ENCODE measurements at regions not wholly inside any gene's neighbourhood (a gene's known extent, or its start where the extent isn't known, plus 50 kb on each side); places are given as distances from the start of the nearest gene placed in this dataset.

GRCh38 chr2:16493788-16494187, 171.8 kb downstream of the CYRIA start:
- H3K36me3 ChIP-seq (ENCODE audit: control insufficient read depth in 4 of 4, insufficient read depth in 4 of 4, low read length in 4 of 4): no peaks in the 10 kb centered on the region
- H3K4me3 ChIP-seq: no peak overlapping the region
- TF ChIP-seq, protein P1, sequence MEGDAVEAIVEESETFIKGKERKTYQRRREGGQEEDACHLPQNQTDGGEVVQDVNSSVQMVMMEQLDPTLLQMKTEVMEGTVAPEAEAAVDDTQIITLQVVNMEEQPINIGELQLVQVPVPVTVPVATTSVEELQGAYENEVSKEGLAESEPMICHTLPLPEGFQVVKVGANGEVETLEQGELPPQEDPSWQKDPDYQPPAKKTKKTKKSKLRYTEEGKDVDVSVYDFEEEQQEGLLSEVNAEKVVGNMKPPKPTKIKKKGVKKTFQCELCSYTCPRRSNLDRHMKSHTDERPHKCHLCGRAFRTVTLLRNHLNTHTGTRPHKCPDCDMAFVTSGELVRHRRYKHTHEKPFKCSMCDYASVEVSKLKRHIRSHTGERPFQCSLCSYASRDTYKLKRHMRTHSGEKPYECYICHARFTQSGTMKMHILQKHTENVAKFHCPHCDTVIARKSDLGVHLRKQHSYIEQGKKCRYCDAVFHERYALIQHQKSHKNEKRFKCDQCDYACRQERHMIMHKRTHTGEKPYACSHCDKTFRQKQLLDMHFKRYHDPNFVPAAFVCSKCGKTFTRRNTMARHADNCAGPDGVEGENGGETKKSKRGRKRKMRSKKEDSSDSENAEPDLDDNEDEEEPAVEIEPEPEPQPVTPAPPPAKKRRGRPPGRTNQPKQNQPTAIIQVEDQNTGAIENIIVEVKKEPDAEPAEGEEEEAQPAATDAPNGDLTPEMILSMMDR (IDR thresholded peaks at IDR 0.05; ENCODE audit: control extremely low read depth, extremely low read depth): no peak
- ATAC-seq (ENCODE audit: insufficient read depth, low FRiP score) (no peak), DNase-seq (no peak)
- H3K9me3 ChIP-seq (ENCODE audit: control insufficient read depth in 4 of 4, insufficient read depth in 3 of 4, low read length in 3 of 4): no peaks in the 10 kb centered on the region
- H3K4me1 ChIP-seq (ENCODE audit: control insufficient read depth in 5 of 5, insufficient read depth in 5 of 5, low read length in 5 of 5): no peaks in the 10 kb centered on the region
- WGBS, 2 donors: 58 to 74% methylated on average over 3 of the region's 3 CpGs
- H3K27ac ChIP-seq (ENCODE audit: low read depth in 1 of 2, low read length in 1 of 2): no peak overlapping the region
- no peak overlapping the region for H3K9ac ChIP-seq (ENCODE audit: insufficient read depth in 1 of 2, low read length in 2 of 2)
- no peaks in the 10 kb centered on the region for H3K27me3 ChIP-seq (ENCODE audit: control insufficient read depth in 3 of 3, insufficient read depth in 3 of 3, low read length in 2 of 3)

GRCh38 chr2:16487686-16488085, 177.9 kb downstream of the CYRIA start:
- H3K9me3 ChIP-seq (ENCODE audit: control insufficient read depth in 4 of 4, insufficient read depth in 3 of 4, low read length in 3 of 4): no peaks in the 10 kb centered on the region
- H3K9ac ChIP-seq (ENCODE audit: insufficient read depth in 1 of 2, low read length in 2 of 2): no peak overlapping the region
- no peak overlapping the region for H3K27ac ChIP-seq (ENCODE audit: low read depth in 1 of 2, low read length in 1 of 2)
- TF ChIP-seq, protein P1 (IDR thresholded peaks at IDR 0.05; ENCODE audit: control extremely low read depth, extremely low read depth): peak; percentile 25
- ATAC-seq (ENCODE audit: insufficient read depth, low FRiP score): peak; percentile 41
- no peak overlapping the region for H3K4me3 ChIP-seq
- peak; percentile 69 to 88 (median 79) for DNase-seq
- 28 to 29% methylated on average over 4 of the region's 4 CpGs for WGBS, 2 donors
- no peaks in the 10 kb centered on the region for H3K36me3 ChIP-seq (ENCODE audit: control insufficient read depth in 4 of 4, insufficient read depth in 4 of 4, low read length in 4 of 4)
- H3K27me3 ChIP-seq (ENCODE audit: control insufficient read depth in 3 of 3, insufficient read depth in 3 of 3, low read length in 2 of 3): no peaks in the 10 kb centered on the region
- H3K4me1 ChIP-seq (ENCODE audit: control insufficient read depth in 5 of 5, insufficient read depth in 5 of 5, low read length in 5 of 5): no peaks in the 10 kb centered on the region

DNA sequence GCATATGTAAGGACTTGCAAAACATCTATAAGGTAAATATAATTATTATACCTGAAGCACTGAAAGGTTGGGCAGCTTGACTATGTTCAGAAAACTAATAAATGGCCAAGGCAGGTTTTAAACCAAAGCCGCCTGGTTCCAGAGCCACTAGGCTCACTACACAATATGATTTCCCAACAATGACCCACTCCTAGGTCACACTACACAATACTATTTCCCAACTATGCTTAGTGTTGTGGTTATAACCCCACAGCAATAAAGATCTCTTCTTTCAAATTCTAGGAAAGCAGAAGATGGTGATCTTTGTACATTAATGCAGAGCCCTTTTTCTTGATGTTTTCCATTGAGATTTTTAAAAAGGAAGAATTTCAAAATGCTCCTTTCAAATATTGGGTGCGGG, 180.4 kb downstream of the CYRIA start:
- ATAC-seq (ENCODE audit: insufficient read depth, low FRiP score) (no peak), DNase-seq (no peak)
- H3K9ac ChIP-seq (ENCODE audit: insufficient read depth in 1 of 2, low read length in 2 of 2): no peak overlapping the region
- H3K27me3 ChIP-seq (ENCODE audit: control insufficient read depth in 3 of 3, insufficient read depth in 3 of 3, low read length in 2 of 3): no peaks in the 10 kb centered on the region
- no peaks in the 10 kb centered on the region for H3K9me3 ChIP-seq (ENCODE audit: control insufficient read depth in 4 of 4, insufficient read depth in 3 of 4, low read length in 3 of 4)
- no peaks in the 10 kb centered on the region for H3K4me1 ChIP-seq (ENCODE audit: control insufficient read depth in 5 of 5, insufficient read depth in 5 of 5, low read length in 5 of 5)
- no peak overlapping the region for H3K4me3 ChIP-seq
- TF ChIP-seq, protein P1 (IDR thresholded peaks at IDR 0.05; ENCODE audit: control extremely low read depth, extremely low read depth): no peak
- 52 to 84% methylated on average over 2 of the region's 2 CpGs for WGBS, 2 donors
- no peak overlapping the region for H3K27ac ChIP-seq (ENCODE audit: low read depth in 1 of 2, low read length in 1 of 2)
- H3K36me3 ChIP-seq (ENCODE audit: control insufficient read depth in 4 of 4, insufficient read depth in 4 of 4, low read length in 4 of 4): no peaks in the 10 kb centered on the region

DNA sequence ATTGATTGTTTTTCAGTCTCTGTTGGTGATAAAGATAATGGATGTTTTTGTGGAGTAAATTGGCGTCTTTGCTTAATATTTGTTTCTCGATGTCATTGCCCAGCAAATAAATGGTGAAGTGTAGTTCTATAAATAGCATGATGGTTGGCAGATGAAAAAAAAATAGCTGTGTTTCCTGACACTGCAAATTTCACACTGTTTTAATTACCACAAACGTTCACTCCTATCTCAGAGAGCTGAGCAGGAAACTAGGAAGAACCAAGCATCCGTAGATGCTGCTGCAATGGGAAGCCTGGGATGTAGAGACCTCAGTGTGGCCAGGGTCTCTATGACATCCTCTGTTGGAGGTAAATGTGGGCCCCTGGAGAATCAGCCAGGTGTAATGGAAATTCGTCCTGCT, 183.2 kb downstream of the CYRIA start:
- ATAC-seq (ENCODE audit: insufficient read depth, low FRiP score) (no peak), DNase-seq (no peak)
- no peaks in the 10 kb centered on the region for H3K36me3 ChIP-seq (ENCODE audit: control insufficient read depth in 4 of 4, insufficient read depth in 4 of 4, low read length in 4 of 4)
- H3K4me3 ChIP-seq: no peak overlapping the region
- no peak overlapping the region for H3K27ac ChIP-seq (ENCODE audit: low read depth in 1 of 2, low read length in 1 of 2)
- TF ChIP-seq, protein P1 (IDR thresholded peaks at IDR 0.05; ENCODE audit: control extremely low read depth, extremely low read depth): no peak
- H3K9ac ChIP-seq (ENCODE audit: insufficient read depth in 1 of 2, low read length in 2 of 2): no peak overlapping the region
- 25 to 49% methylated on average over 5 of the region's 5 CpGs for WGBS, 2 donors
- H3K27me3 ChIP-seq (ENCODE audit: control insufficient read depth in 3 of 3, insufficient read depth in 3 of 3, low read length in 2 of 3): no peaks in the 10 kb centered on the region
- peaks cover 0 to 2% (median 0%) of the 10 kb centered on the region in 5 donors for H3K4me1 ChIP-seq (ENCODE audit: control insufficient read depth in 5 of 5, insufficient read depth in 5 of 5, low read length in 5 of 5)
- no peaks in the 10 kb centered on the region for H3K9me3 ChIP-seq (ENCODE audit: control insufficient read depth in 4 of 4, insufficient read depth in 3 of 4, low read length in 3 of 4)
